Gastroesophageal sphincter (tissue), 4 donors: ENCODE measurements at regions not wholly inside any gene's neighbourhood (a gene's known extent, or its start where the extent isn't known, plus 50 kb on each side); places are given as distances from the start of the nearest gene placed in this dataset.
"Not testable (repeated sequence)": the region's sequence is repeated elsewhere in the genome, so short reads cannot be mapped to it uniquely, and the experiment has no call there.

ENCODE experiments used
- ATAC-seq: fragments of 150-250 bp; one replicate; pipeline ENCODE4 v1.9.1; 2016; ENCODE audit warnings: mild to moderate bottlenecking, moderate library complexity
- H3K27ac ChIP-seq, 4 donors: fragments of 200-600 bp; sonication (generic) in 3 of 4; 1 replicate in 3 of 4; 2 replicates in 1 of 4; pipeline ENCODE4 v1.5.1; 2016 to 2019
- H3K27me3 ChIP-seq: fragments of 200-600 bp; sonication (generic); one replicate; pipeline ENCODE4 v1.5.1; 2019
- H3K36me3 ChIP-seq, 2 donors: fragments of 200-600 bp; sonication (generic); one replicate each; pipeline ENCODE4 v1.5.1; 2019; ENCODE audit warnings: control low read depth in 1 of 2
- H3K4me1 ChIP-seq, 3 donors: fragments of 200-600 bp; sonication (generic); 1 replicate in 2 of 3; 2 replicates in 1 of 3; pipeline ENCODE4 v1.5.1; 2016 to 2019; ENCODE audit warnings: control low read depth in 2 of 3
- H3K4me3 ChIP-seq, 2 donors: fragments of 200-600 bp; sonication (generic); one replicate each; pipeline ENCODE4 v1.5.1; 2019; ENCODE audit warnings: mild to moderate bottlenecking in 1 of 2, moderate library complexity in 1 of 2
- H3K9me3 ChIP-seq, 3 donors: fragments of 200-600 bp; sonication (generic); one replicate each; pipeline ENCODE4 v1.5.1; 2017 to 2019; ENCODE audit warnings: control low read depth in 2 of 3
- CTCF ChIP-seq, 4 experiments: fragments of 200-600 bp in 2 of 4; fragments of 450-650 bp in 2 of 4; sonication (generic) in 1 of 4; IDR thresholded peaks; one replicate each; pipeline ENCODE4 v1.5.1; 2017 to 2019; ENCODE audit warnings: antibody characterized with exemption in 4 of 4, mild to moderate bottlenecking in 2 of 4, moderate library complexity in 2 of 4
- EP300 ChIP-seq: sonication (generic); formaldehyde crosslinking; IDR thresholded peaks from one replicate; pipeline ENCODE4 v1.6.1; 2017; ENCODE audit warnings: antibody characterized with exemption, mild to moderate bottlenecking
- POLR2A ChIP-seq, 2 donors: fragments of 450-650 bp; IDR thresholded peaks; one replicate each; pipeline ENCODE4 v1.6.1; 2017; ENCODE audit warnings: antibody characterized with exemption in 2 of 2, mild to moderate bottlenecking in 2 of 2, moderate library complexity in 1 of 2
- POLR2AphosphoS5 ChIP-seq: sonication (generic); formaldehyde crosslinking; IDR thresholded peaks from one replicate; pipeline ENCODE4 v1.6.1; 2017; ENCODE audit warnings: antibody characterized with exemption
- WGBS, 2 donors: methylation state at CpG; one replicate each; pipeline ENCODE4 v1.1.5; 2018; ENCODE audit warnings: low coverage in 1 of 2; 5-methylcytosine and 5-hydroxymethylcytosine counted together

GRCh38 chr4:181830404-181831035 lies 412.7 kb upstream of the TENM3 start:
- 62 to 63% methylated on average over 5 to 6 of the region's 6 CpGs for WGBS, 2 donors
- no peak for ATAC-seq
- no peaks in the 10 kb centered on the region for H3K9me3 ChIP-seq

DNA sequence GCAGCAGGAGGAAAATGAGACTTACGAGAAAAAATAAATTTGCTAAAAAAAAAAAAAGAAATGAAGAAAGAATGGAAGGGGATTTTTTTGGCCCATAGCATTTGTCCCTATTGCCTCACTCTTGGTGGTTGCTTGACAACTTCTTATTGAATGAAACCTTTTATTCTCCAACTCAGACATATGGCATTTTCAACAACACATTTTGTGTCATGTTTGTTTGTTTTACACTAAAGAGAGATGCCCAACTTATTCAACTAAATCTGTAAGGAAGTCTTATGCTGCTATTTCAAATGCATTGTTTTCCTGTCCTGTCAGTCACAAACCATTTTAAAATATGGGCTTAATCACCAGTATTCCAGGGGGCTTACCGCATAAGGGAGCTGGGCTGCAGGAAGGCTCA lies 409.1 kb upstream of the TENM3 start:
- Histone ChIP-seq H3K4me1 (no peaks in the 10 kb centered on the region), H3K4me3 (no peak overlapping the region), H3K27ac (no peak overlapping the region), H3K27me3 (no peaks in the 10 kb centered on the region), H3K36me3 (no peaks in the 10 kb centered on the region), H3K9me3 (no peaks in the 10 kb centered on the region)
- ATAC-seq = no peak
- WGBS, 2 donors = 80 to 89% methylated on average over 1 of the region's 2 CpGs
- TF ChIP-seq CTCF (IDR thresholded peaks at IDR 0.05) = no peak

More at GRCh38 chr4:181830404-181831035, 412.7 kb upstream of the TENM3 start:
- no peak overlapping the region for H3K4me3 ChIP-seq
- H3K36me3 ChIP-seq = no peaks in the 10 kb centered on the region
- no peaks in the 10 kb centered on the region for H3K27me3 ChIP-seq
- TF ChIP-seq POLR2A (IDR thresholded peaks at IDR 0.05) = no peak
- no peak for TF ChIP-seq EP300
- no peak for TF ChIP-seq POLR2AphosphoS5
- no peak for TF ChIP-seq CTCF (IDR thresholded peaks at IDR 0.05)
- no peak overlapping the region for H3K27ac ChIP-seq
- no peaks in the 10 kb centered on the region for H3K4me1 ChIP-seq

GRCh38 chr4:181835348-181835747 lies 407.9 kb upstream of the TENM3 start:
- no peaks in the 10 kb centered on the region for H3K9me3 ChIP-seq
- H3K4me1 ChIP-seq = no peaks in the 10 kb centered on the region
- 80 to 83% methylated on average over 5 of the region's 5 CpGs for whole genome bisulfite sequencing, 2 donors
- H3K36me3 ChIP-seq = no peaks in the 10 kb centered on the region
- H3K4me3 ChIP-seq = no peak overlapping the region
- no peaks in the 10 kb centered on the region for H3K27me3 ChIP-seq
- no peak for TF ChIP-seq EP300
- TF ChIP-seq POLR2A (IDR thresholded peaks at IDR 0.05) = no peak
- no peak for TF ChIP-seq CTCF (IDR thresholded peaks at IDR 0.05)
- TF ChIP-seq POLR2AphosphoS5 = no peak
- no peak for ATAC-seq
- no peak overlapping the region for H3K27ac ChIP-seq

- Histone ChIP-seq H3K9me3 (no peaks in the 10 kb centered on the region), H3K27ac (no peak overlapping the region), H3K4me3 (no peak overlapping the region), H3K27me3 (no peaks in the 10 kb centered on the region), H3K36me3 (no peaks in the 10 kb centered on the region), H3K4me1 (no peaks in the 10 kb centered on the region)
- ATAC-seq = no peak
- WGBS, 2 donors = 68 to 88% methylated on average over 3 of the region's 3 CpGs
- TF ChIP-seq POLR2A (IDR thresholded peaks at IDR 0.05) = no peak
- TF ChIP-seq CTCF (IDR thresholded peaks at IDR 0.05) = no peak
- no peak for TF ChIP-seq POLR2AphosphoS5
- no peak for TF ChIP-seq EP300
Observed at GRCh38 chr4:181838253-181838652, 404.9 kb upstream of the TENM3 start.

DNA sequence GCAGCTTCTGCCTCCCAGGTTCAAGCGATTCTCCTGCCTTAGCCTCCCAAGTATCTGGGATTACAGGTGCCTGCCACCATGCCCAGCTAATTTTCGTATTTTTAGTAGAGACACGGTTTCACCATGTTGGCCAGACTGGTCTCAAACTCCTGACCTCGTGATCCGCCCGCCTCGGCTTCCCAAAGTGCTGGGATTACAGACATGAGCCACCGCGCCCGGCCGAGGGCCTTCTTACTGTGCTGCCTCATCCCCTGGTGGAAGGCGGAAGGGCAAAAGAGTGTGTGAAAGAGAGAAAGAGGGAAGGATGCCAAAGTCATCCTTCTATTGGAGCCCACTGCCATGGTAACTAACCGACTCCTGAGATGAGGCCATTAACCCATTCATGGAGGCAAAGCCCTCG lies 399.4 kb upstream of the TENM3 start:
- WGBS, 2 donors = 90 to 94% methylated on average over 2 to 13 of the region's 14 CpGs
- H3K4me1 ChIP-seq, H3K27me3 ChIP-seq, ATAC-seq, H3K4me3 ChIP-seq, H3K9me3 ChIP-seq, H3K27ac ChIP-seq, H3K36me3 ChIP-seq: not testable (repeated sequence)
